Mucosa of rectum (tissue), 2 donors: ENCODE measurements at regions not wholly inside any gene's neighbourhood (a gene's known extent, or its start where the extent isn't known, plus 50 kb on each side); places are given as distances from the start of the nearest gene placed in this dataset.
"Not testable (repeated sequence)": the region's sequence is repeated elsewhere in the genome, so short reads cannot be mapped to it uniquely, and the experiment has no call there.

ENCODE experiments used
- H3K27ac ChIP-seq, 2 donors: one replicate each; pipeline ENCODE4 v1.7.0; 2013; ENCODE audit warnings: inconsistent platforms in 2 of 2, low read depth in 2 of 2, low read length in 2 of 2
- H3K27me3 ChIP-seq, 2 donors: one replicate each; pipeline ENCODE4 v1.7.0; 2013; ENCODE audit warnings: low read length in 2 of 2; ENCODE audit not compliant: control insufficient read depth in 2 of 2, insufficient read depth in 2 of 2
- H3K36me3 ChIP-seq, 2 donors: one replicate each; pipeline ENCODE4 v1.7.0; 2013; ENCODE audit warnings: low read length in 2 of 2; ENCODE audit not compliant: control insufficient read depth in 2 of 2, insufficient read depth in 2 of 2
- H3K4me1 ChIP-seq, 2 donors: one replicate each; pipeline ENCODE4 v1.7.0; 2013; ENCODE audit warnings: low read length in 2 of 2, mild to moderate bottlenecking in 1 of 2; ENCODE audit not compliant: control insufficient read depth in 2 of 2, insufficient read depth in 2 of 2
- H3K4me3 ChIP-seq, 2 donors: one replicate each; pipeline ENCODE4 v1.7.0; 2013; ENCODE audit warnings: low read length in 2 of 2
- H3K9ac ChIP-seq, 2 donors: one replicate each; pipeline ENCODE4 v1.7.0; 2013; ENCODE audit warnings: low read length in 2 of 2, low read depth in 1 of 2, mild to moderate bottlenecking in 1 of 2
- H3K9me3 ChIP-seq, 2 donors: one replicate each; pipeline ENCODE4 v1.7.0; 2013; ENCODE audit warnings: low read length in 2 of 2; ENCODE audit not compliant: control insufficient read depth in 2 of 2
- donor health status: healthy.
- donor health status: Normal muscosa, but diverticular disease.

DNA sequence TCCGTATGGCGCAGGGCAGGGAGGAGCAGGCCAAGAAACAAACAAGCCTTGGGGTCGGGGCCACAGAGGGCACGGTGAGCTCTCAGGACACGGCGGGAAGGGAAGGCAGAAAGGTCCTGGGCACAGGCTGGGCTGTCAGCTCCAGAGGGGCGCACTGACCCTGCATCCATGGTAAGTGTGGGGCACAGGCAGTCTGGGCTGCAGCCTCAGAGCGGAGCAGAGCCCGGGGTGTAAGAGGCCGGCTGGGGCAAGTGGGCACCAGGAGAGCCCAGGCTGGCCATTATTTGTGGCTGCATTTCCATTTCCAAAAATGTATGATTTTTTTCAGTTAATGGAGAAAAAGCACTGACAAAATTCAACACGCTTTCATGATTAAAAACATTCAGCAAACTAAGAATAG, 188.8 kb upstream of the PRKX start:
- not testable (repeated sequence) for H3K9me3 ChIP-seq, H3K9ac ChIP-seq, H3K27ac ChIP-seq, H3K4me1 ChIP-seq, H3K4me3 ChIP-seq, H3K36me3 ChIP-seq, H3K27me3 ChIP-seq

DNA sequence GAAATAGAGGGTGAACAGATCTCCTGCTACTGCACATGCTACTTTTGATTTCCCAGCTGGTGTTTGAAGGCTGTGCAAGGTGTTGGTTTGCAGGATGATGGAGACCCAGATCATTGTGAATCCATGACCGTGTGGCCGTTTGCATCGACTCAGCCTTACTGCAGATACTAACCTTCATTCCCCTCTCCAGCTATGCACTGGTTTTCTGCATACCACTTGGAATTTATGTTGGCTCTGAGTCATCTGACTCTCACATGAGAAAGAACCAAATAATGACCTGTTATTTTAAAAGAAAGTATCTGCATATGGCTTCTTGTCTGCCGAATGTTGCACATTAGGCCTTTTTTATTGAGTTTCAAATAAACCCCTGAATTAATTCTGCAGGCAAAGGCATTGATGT, 183.3 kb upstream of the PRKX start:
- H3K36me3 ChIP-seq, H3K9me3 ChIP-seq, H3K4me3 ChIP-seq, H3K27me3 ChIP-seq, H3K4me1 ChIP-seq, H3K9ac ChIP-seq, H3K27ac ChIP-seq: not testable (repeated sequence)

DNA sequence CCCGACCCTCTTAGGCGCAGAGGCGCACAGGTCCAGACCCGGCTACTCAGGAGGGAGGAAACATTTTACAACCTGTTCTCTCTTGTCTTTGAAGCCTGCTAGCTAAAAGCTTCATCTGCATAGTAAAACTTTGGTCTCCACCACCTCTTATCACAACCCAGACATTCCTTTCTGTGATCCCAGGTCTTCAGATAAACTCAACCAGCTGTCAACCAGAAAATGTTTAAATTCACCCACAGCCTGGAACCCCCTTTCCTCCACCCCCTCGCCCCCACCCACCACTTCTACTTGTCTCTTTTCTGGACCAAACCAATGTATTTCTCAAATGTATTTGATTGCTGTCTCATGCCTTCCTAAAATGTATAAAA, 169.1 kb upstream of the PRKX start:
- not testable (repeated sequence) for H3K9me3 ChIP-seq, H3K36me3 ChIP-seq, H3K27me3 ChIP-seq, H3K27ac ChIP-seq, H3K4me1 ChIP-seq, H3K9ac ChIP-seq, H3K4me3 ChIP-seq

DNA sequence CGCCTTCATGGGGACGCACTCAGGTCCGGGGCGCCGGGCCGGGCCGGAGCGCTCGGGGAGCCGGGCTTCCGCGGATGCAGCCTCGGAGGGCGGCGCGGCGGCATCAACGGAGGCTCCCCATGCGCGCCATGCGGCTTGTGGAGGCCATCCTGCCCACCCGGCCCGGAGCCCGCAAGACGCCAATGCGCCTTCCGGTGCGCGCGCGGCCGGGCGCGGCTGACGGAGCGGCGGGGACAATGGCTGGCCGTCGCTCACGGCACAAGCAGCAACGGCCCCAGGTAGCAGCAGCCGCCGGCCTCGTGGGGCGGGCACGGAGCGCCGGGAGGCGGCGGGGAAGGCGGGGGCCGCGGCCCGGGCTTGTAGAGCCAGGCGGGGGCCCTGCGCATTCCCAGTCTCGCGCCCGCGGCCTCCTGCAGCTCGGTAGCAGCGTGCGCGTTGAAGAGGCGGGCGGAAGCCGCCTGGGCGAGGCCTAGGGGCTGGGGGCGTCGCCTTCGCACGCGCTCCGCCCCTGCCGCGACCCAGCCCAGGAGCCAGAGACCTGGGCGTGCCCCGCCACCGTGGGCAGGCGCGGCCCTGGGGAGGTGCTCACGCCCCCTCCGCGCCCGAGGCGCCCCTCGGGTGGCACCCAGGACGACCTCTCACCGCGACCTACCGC, 168.6 kb upstream of the PRKX start:
- not testable (repeated sequence) for H3K9me3 ChIP-seq, H3K9ac ChIP-seq, H3K27me3 ChIP-seq, H3K27ac ChIP-seq, H3K4me3 ChIP-seq, H3K36me3 ChIP-seq, H3K4me1 ChIP-seq

DNA sequence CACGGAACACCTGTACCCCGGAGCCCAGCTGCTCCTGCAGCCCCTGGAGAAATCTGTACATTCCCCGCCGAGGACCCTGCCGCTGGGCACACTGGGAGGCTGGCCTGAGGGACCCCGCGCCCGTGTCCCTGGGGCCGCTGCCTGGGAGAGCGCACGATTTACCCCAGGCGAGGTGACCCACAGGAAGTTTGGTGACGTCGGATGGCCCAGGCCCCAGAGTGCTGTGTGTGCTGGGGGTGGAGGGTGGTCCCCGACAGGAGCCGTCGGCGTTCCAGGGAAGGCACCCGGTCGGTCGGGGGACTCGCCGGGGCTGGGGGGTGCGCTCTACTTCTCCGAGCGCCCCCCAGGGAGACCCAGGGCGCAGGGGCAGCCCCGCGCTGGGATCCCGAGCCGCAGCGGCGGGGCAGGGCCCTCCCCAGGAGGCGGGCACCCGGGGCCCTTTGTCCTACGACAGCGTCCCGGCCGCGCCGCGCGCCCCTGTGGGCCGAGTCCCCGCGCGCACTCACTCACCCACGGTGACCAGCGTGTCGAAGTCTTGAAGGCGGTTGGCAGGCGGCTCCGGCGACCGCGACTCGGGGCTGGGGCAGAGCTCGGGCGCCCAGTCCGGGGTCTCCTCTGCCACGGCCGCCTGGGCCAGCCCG, 167.9 kb upstream of the PRKX start:
- H3K9ac ChIP-seq, H3K27ac ChIP-seq, H3K4me3 ChIP-seq, H3K9me3 ChIP-seq, H3K36me3 ChIP-seq, H3K4me1 ChIP-seq, H3K27me3 ChIP-seq: not testable (repeated sequence)

DNA sequence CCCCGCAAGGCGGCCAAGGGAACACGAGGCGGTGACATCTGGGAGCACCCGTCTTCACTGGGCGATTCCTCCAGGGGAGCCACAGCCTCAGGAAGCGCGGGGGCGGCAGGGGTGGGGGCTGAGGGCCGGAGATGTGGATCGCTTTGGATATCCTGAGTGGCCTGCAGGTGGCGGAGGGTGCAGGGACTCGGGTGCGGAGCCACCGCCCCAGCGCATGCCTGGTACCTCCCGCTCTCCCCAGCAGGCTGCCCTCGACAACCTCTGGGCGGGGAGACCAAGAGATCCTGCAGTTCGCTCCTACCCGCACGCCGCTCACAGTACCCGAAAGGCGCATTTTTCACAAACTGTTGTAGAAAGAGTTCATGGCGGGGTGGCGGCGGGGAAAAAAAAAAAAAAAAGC, 162.9 kb upstream of the PRKX start:
- H3K9me3 ChIP-seq, H3K36me3 ChIP-seq, H3K4me3 ChIP-seq, H3K27ac ChIP-seq, H3K9ac ChIP-seq, H3K4me1 ChIP-seq, H3K27me3 ChIP-seq: not testable (repeated sequence)

DNA sequence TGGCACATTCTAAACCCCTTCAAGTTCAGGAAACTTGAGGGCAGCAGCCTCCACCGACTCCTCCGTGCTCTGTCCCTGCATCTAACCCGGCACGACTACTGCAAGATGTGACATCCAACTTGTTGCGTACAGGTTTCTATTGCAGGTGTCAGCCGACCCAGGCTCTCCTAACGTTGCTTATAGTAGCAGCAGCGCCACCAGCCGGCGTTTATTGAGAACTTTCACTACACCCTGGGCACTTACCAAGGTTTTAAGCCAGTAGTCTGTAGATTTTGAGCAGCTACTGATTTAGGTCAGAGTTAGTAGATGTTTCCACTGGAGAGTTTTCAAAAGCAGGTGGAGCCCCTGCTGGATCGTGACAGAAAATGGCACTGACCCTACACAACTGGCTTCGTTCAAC, 162.2 kb upstream of the PRKX start:
- H3K9me3 ChIP-seq, H3K9ac ChIP-seq, H3K27ac ChIP-seq, H3K4me1 ChIP-seq, H3K4me3 ChIP-seq, H3K27me3 ChIP-seq, H3K36me3 ChIP-seq: not testable (repeated sequence)

DNA sequence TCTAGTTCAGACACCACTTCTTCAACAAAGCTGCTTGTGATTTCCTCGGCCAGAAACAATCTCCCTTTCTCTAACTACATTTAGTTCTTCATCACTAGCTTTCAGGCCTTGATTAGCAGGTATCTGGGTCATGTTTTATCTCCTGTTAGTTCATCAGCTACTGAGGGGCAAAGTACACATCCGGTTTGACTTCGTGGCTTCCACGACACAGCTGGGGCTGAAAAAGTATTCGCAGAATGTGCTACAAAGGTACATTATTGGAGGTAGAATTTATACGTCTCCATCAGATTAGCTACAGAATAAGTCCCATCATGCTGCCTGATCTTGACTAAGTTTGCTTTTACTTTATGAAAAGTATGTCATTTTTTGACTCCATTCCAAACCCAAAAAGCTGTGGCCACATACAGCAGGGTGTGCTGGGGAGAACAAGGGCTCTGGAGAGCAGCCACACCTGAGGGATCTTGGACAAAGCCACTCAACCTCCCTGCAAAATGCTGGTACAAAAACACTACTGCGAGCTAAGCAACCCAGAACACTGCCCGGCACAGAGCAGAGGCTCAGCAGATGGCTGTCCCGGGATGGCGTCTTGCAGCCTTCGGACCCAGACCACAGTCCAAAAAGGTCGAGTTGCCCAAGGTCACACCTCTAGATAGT, 158.9 kb upstream of the PRKX start:
- H3K9ac ChIP-seq, H3K9me3 ChIP-seq, H3K36me3 ChIP-seq, H3K4me1 ChIP-seq, H3K4me3 ChIP-seq, H3K27me3 ChIP-seq, H3K27ac ChIP-seq: not testable (repeated sequence)

DNA sequence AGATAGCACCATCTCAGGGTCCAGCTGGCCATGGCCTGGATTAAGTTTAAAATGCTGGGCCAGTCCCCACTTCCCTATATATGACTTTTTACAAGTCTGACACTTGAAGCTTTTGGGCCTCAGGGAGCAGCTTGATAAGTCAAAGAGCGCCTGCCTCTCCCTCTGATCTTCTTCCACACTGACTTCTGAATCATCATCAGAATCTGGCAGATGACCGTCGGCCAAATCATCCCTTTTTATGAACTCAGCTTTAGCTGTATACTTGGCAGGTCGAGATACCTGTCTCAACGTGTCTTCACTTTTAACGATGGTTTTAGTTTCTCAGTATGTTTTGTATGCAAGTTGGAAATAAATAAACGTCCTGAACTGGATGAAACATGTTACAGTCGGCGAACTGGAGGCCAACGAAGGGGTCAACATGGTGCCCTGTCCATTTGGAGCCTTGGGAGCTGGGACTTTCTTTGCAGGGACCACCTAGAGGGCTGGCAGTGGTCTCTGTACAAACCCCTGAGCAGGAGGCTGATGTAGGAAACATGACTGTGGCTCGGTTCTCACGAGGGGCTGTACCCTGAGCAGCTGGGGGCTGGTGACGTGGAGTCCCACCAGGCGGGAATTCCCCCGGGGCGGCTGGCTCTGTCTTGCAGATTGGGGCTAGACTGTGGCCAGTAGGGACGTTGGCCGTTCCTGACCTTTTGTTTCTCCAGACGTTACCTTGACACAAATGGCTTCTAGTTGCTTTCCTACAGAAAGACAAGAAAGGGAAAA, 153.8 kb upstream of the PRKX start:
- H3K9ac ChIP-seq, H3K36me3 ChIP-seq, H3K9me3 ChIP-seq, H3K27me3 ChIP-seq, H3K27ac ChIP-seq, H3K4me1 ChIP-seq, H3K4me3 ChIP-seq: not testable (repeated sequence)

DNA sequence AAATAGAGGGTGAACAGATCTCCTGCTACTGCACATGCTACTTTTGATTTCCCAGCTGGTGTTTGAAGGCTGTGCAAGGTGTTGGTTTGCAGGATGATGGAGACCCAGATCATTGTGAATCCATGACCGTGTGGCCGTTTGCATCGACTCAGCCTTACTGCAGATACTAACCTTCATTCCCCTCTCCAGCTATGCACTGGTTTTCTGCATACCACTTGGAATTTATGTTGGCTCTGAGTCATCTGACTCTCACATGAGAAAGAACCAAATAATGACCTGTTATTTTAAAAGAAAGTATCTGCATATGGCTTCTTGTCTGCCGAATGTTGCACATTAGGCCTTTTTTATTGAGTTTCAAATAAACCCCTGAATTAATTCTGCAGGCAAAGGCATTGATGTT, 144.9 kb upstream of the PRKX start:
- not testable (repeated sequence) for H3K9ac ChIP-seq, H3K9me3 ChIP-seq, H3K4me1 ChIP-seq, H3K36me3 ChIP-seq, H3K27ac ChIP-seq, H3K27me3 ChIP-seq, H3K4me3 ChIP-seq
